IMR-90 (cell line): ENCODE measurements at regions not wholly inside any gene's neighbourhood (a gene's known extent, or its start where the extent isn't known, plus 50 kb on each side); places are given as distances from the start of the nearest gene placed in this dataset.

Source experiments
- CEBPB ChIP-seq: IDR thresholded peaks from 2 replicates; pipeline ENCODE4 v1.6.1; 2012; ENCODE audit warnings: low read depth, low read length, improper control_type of control experiment
- CHD1 ChIP-seq: IDR thresholded peaks from 2 replicates; pipeline ENCODE4 v1.6.1; 2012; ENCODE audit warnings: low read depth, low read length, improper control_type of control experiment
- MAZ ChIP-seq: IDR thresholded peaks from 2 replicates; pipeline ENCODE4 v1.6.1; 2012; ENCODE audit warnings: low read depth, mild to moderate bottlenecking, low read length, improper control_type of control experiment, moderate library complexity, borderline replicate concordance
- MXI1 ChIP-seq: IDR thresholded peaks from 2 replicates; pipeline ENCODE4 v1.6.1; 2012; ENCODE audit warnings: low read depth, mild to moderate bottlenecking, low read length, moderate library complexity, borderline replicate concordance
- NFE2L2 ChIP-seq: fragments of 150-350 bp; IDR thresholded peaks from 2 replicates; pipeline ENCODE4 v1.6.1; 2016; ENCODE audit warnings: low read depth, mild to moderate bottlenecking, low read length
- POLR2A ChIP-seq: IDR thresholded peaks from 2 replicates; pipeline ENCODE4 v1.6.1; 2012; ENCODE audit warnings: mild to moderate bottlenecking, low read depth, low read length
- RAD21 ChIP-seq: IDR thresholded peaks from 2 replicates; pipeline ENCODE4 v1.6.1; 2012; ENCODE audit warnings: low read length, improper control_type of control experiment
- RCOR1 ChIP-seq: IDR thresholded peaks from 2 replicates; pipeline ENCODE4 v1.6.1; 2012; ENCODE audit warnings: mild to moderate bottlenecking, low read length, improper control_type of control experiment; ENCODE audit not compliant: insufficient replicate concordance
- RFX5 ChIP-seq: IDR thresholded peaks from 2 replicates; pipeline ENCODE4 v1.8.0; 2012; ENCODE audit warnings: low read depth, mild to moderate bottlenecking, low read length, moderate library complexity
- SMC3 ChIP-seq: fragments of 150-350 bp; IDR thresholded peaks from 2 replicates; pipeline ENCODE4 v1.6.1; 2016; ENCODE audit warnings: low read depth, mild to moderate bottlenecking, antibody characterized with exemption, low read length, moderate library complexity
- TF ChIP-seq, protein P1 (sequence below): conservative IDR thresholded peaks from 2 replicates; pipeline ENCODE4 v1.5.1; 2012; ENCODE audit warnings: mild to moderate bottlenecking, low read depth, low read length, improper control_type of control experiment
- TF ChIP-seq, protein P2 (sequence below): fragments of 150-350 bp; IDR thresholded peaks from 2 replicates; pipeline ENCODE4 v1.6.1; 2017; ENCODE audit warnings: mild to moderate bottlenecking, antibody characterized with exemption, low read length, low read depth

DNA sequence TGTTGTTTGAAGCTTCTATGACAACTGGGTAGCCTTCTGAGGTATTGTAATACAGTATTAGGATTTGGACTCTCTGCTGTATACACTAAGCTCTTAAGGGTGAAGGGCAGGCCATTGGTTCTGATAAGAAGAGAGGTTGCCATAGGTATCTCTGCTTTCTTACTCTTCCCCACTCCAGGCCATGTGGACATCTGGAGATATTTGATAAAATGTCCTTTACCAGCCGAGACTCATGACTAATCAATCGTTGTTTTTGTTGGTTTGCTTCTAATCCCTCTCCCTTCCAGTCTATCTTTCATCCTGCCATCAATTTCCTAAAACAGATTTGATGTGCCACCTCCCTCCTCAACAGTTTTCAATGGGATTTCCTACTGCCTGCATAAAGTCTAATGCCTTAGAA, 64.6 kb upstream of the WDR26 start:
- TF ChIP-seq RCOR1 (no peak), RAD21 (no peak), RFX5 (no peak), CEBPB (no peak), POLR2A (no peak), SMC3 (no peak), MAZ (no peak), NFE2L2 (no peak), CHD1 (no peak), MXI1 (no peak)
- TF ChIP-seq, protein P1, sequence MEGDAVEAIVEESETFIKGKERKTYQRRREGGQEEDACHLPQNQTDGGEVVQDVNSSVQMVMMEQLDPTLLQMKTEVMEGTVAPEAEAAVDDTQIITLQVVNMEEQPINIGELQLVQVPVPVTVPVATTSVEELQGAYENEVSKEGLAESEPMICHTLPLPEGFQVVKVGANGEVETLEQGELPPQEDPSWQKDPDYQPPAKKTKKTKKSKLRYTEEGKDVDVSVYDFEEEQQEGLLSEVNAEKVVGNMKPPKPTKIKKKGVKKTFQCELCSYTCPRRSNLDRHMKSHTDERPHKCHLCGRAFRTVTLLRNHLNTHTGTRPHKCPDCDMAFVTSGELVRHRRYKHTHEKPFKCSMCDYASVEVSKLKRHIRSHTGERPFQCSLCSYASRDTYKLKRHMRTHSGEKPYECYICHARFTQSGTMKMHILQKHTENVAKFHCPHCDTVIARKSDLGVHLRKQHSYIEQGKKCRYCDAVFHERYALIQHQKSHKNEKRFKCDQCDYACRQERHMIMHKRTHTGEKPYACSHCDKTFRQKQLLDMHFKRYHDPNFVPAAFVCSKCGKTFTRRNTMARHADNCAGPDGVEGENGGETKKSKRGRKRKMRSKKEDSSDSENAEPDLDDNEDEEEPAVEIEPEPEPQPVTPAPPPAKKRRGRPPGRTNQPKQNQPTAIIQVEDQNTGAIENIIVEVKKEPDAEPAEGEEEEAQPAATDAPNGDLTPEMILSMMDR = no peak
- TF ChIP-seq, protein P2, sequence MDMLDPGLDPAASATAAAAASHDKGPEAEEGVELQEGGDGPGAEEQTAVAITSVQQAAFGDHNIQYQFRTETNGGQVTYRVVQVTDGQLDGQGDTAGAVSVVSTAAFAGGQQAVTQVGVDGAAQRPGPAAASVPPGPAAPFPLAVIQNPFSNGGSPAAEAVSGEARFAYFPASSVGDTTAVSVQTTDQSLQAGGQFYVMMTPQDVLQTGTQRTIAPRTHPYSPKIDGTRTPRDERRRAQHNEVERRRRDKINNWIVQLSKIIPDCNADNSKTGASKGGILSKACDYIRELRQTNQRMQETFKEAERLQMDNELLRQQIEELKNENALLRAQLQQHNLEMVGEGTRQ = no peak
